ENCODE measurements at regions not wholly inside any gene's neighbourhood (a gene's known extent, or its start where the extent isn't known, plus 50 kb on each side); places are given as distances from the start of the nearest gene placed in this dataset.

GRCh38 chr21:38875694-38876492, 70.2 kb downstream of the ETS2 start:
- DNase-seq, result peak; percentile 23

All from OCI-M1 (cell line).